GM18499 (cell line): ENCODE measurements at regions not wholly inside any gene's neighbourhood (a gene's known extent, or its start where the extent isn't known, plus 50 kb on each side); places are given as distances from the start of the nearest gene placed in this dataset.

Experiments
- ATAC-seq: cut with Tn5 transposase; IDR thresholded peaks from one replicate; pipeline ENCODE4 v1.9.1; 2021; ENCODE audit warnings: moderate number of reproducible peaks; ENCODE audit not compliant: insufficient read depth, unreplicated experiment

- no peak for ATAC-seq
These were observed 263.3 kb upstream of the RND3 start for GRCh38 chr2:150750720-150751119.

- ATAC-seq: no peak
These were observed 254.6 kb upstream of the RND3 start for GRCh38 chr2:150742094-150742493.

GRCh38 chr2:150735894-150736498, 248.5 kb upstream of the RND3 start:
- ATAC-seq: no peak

DNA sequence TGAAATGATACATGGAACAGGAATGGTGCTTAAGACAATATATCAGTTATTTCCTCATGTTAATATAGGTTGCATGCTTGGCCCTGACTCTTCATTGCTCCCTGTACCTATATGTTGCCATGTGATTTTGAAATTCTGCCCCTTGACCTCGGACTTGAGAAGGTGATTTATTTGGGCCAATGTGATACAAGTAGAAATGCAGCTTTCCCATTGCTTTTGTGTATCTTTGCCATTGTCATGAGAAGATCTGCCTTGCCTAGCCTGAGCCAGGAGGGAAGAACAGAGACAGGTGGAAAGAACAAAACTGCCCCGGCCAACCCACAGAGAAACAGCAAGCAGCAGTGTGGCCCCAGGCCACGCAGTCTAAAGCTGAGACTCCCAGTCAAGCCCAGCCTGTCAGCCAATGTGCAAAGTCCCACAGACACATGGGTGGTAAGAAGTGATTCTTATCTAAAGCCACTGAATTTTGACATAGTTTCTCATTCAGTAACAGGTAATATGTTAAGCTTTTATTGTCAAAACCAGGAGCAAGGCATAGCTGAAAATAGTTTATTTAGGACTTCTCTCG, 245.7 kb upstream of the RND3 start:
- ATAC-seq: no peak

GRCh38 chr2:150732491-150732890, 245.0 kb upstream of the RND3 start:
- no peak for ATAC-seq

DNA sequence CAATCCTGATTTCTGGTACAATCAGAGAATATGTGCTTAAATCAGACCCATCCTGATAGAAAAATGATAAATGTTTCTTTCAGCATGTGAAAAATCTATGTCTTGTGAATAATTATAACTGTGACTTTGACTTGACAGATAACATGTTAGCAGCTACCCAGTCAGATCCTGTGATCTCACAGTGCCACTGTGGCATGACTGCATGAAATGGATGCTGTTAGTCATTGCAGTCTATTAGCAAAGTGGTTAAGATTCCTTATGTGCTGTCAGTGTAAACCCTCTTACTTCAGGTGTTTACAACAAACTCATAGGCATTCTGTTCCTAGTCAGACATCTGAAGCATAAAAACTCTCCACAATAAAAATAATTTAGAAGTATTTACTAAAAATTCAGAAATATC, 244.6 kb upstream of the RND3 start:
- ATAC-seq: no peak

DNA sequence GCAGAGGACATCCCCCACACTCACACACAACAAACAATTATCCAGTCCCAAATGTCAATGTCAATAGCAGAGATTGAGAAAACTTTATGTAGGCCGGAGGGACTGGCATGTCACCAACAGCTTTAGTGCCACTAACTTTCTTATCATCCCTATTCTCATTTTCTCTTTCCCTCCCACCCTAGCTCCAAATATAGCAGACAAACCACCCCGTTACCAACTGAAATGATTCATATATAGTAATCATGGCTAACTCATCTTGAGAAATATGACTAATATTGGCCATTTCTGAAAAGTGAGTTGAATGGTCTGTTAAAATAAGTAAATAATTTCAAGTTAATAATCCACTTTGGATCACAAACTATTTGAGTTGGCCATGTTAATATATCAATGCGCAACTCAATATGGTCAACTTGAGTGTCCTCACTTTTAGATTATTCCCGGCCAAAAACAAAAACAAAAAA, 242.1 kb upstream of the RND3 start:
- ATAC-seq: peak; percentile 50

DNA sequence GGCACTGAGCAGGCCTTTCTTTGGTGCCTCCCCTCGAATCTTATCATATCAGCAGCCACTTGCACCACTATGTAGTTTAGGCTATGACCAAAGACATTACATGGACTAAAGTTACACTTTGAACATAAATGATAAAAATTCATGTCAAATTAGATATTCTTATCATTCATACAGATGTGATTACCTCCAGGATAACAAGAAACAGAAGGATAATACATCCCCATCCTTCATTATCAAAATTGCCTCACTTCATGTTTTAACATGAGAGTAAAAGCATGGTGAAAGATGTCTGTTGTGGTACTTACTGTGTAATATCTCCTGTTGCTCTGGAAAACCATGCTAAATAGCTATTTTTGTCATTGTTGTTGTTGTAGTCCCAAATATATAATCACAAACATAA, 230.8 kb upstream of the RND3 start:
- ATAC-seq: no peak

DNA sequence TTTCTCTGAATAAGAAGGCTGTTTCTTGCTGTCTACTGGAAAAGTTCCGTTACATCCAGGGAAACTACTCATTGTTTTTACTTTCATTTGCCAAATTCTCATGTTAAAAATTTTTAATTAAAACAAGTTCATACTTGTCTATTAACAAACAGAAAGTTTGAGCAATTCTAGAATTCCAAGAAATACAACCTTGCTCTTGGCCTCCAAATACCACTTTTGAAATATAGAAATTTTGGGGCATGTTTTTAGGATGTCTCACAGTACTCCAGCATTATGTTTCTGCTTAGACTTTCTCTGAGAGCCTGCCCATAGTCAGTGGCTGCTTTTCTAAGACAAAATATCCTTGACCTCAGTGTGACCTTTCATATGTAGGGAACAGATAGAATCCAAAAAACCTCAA, 228.7 kb upstream of the RND3 start:
- ATAC-seq: no peak

DNA sequence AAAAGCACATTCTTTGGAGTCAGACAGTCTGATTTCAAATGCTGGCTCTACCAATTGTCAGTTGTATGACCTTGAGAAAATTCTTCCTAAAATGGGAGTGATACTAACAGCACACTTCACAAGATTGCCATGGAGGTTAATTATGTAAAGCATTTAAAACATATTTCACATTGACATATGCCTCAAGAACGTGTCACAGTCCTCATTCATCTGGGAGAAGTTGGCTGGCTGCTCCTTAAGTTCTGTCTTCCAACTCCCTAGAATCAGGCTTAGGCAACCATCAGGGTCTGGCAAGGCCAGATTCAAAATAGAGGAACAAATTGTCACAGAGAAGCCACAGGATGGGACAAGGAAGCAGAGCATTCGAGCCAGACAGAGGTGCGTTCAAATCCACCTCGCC, 228.0 kb upstream of the RND3 start:
- no peak for ATAC-seq

DNA sequence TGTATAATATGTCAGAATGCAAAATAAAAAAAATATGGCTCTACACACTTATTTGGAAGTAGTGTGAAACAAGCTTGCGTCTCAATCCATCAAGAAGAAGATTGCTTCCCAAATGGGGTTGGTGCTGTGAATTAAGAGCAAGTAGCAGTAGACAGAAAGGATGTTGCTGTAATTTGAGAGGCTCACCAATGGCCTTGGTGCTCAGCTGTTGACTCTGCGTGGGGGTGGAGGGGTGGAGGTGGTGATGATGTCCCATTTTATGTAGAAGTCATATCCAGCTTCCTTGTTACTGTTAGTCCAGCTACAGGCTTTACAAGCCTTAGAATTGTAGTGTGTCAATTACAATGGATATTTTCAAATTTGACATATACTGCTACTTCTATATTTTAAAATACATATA, 223.4 kb upstream of the RND3 start:
- no peak for ATAC-seq

GRCh38 chr2:150710041-150710440, 222.6 kb upstream of the RND3 start:
- ATAC-seq: no peak

GRCh38 chr2:150706561-150706960, 219.1 kb upstream of the RND3 start:
- ATAC-seq: no peak

DNA sequence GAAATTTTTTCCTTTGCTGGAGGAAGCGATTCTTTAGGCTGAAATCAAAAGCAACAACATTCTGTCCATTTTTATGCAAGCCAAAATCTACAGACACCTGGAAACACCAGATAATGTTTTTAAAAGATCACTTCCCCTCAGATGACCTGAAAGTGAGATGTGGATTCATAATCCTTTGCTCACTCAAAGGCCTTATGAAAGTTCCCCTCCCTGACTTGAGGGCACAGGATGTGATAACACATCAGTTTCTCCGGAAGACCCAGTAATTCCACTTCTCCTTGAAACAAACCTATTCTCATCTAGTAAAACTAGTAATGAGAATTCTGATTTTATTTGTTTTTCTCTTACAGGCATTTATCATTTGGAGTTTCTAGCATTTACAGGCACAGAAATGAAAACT, 218.3 kb upstream of the RND3 start:
- peak; percentile 54 for ATAC-seq

DNA sequence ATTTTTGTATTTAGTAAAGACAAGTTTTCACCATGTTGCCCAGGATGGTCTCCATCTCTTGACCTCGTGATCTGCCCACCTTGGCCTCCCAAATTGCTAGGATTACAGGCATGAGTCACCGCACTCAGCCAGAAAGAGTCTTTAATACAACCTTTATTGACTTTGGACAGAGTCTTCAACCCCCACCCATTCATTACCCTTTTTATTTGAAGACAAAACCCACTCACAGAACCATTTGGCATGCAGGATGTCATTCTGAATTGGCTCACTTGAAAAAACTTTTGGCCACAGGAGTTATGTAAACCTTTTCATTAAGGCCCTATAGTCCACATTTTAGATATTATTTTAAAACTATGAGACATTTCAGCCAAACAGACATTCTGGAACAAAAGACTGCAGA, 217.9 kb upstream of the RND3 start:
- no peak for ATAC-seq

- no peak for ATAC-seq
These were observed 215.3 kb upstream of the RND3 start for GRCh38 chr2:150702791-150703190.

DNA sequence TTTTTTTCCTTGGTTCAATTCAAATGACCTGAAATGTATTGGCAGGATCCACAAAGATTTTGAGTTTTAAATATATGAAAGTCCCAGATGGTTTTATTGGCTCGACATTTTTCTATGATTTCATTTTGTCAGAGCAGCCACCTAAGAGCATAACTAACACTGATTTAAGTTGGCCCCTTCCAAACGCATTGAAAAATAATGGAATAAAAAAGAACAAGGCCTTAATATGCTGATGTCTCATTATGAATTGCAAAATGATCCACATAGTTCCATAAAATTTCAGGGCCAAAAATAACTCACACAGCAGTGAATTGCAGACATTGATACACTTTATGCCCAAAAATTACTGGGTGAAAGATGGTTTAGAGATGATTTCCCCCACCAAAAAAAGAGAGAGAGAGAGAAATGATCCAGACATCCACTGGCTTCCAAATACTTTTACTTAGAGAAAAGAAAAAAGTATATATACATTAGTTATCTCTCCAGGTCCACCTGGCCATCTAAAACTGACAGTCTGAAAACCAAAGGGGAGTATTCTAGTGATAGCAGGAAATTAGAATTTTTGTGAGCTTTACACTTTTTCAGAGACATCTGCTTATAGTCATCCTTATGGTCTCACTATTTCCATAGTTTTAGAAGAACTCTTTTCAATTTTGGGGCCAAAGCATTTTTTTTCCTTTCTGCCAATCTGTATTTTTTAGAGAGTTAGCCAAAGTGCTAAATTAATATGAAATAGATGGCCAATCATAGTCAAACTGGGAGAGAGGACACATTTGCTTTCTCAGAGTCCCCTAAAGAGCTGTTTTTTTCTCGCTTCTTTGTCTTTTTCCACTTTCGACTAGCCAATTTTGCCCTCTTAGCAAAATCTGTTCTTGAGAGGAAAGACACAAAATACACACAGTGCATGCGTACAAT, 213.5 kb upstream of the RND3 start:
- ATAC-seq: no peak

DNA sequence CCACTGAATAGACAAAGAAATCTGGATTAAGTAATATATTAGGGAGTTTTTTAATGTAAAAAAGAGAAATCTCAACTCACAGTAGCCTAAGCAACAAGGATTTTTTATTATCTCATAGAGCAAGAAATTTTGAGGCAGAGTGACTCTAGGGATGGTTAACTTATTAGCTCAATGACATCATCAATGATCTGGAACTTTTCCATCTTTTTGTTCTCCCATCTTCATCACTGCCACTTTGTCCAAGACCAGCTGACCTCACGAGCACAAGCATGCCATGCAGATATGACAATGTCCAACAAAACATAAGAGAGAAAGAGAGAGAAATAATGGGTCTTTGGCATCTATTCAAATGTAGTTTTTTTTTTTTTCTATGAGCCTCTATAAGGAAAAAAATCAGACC, 211.8 kb upstream of the RND3 start:
- no peak for ATAC-seq

- ATAC-seq: no peak
These were observed 210.7 kb upstream of the RND3 start for GRCh38 chr2:150698016-150698661.

DNA sequence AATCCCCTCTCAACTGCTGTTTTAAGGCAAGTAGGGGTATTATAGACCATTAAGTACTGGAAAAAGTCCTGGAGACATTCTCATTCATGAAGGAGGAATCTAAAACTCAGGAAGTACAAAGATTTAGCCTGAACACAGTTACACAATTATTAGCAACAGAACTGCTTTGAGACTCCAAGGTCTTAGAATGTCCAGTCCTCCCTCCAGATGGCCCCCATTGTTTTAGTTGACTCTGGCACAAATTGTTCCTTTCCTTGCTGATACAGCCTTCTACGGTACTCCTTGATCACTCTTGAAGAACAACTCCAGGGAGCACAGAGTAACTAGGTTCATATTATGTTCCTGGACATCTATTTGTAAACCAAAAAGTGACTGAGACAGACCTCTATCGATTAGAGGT, 210.1 kb upstream of the RND3 start:
- no peak for ATAC-seq
